GM19239 (cell line): ENCODE measurements at regions not wholly inside any gene's neighbourhood (a gene's known extent, or its start where the extent isn't known, plus 50 kb on each side); places are given as distances from the start of the nearest gene placed in this dataset.
"Not testable (repeated sequence)": the region's sequence is repeated elsewhere in the genome, so short reads cannot be mapped to it uniquely, and the experiment has no call there.

Experiments
- DNase-seq: peaks from one replicate; pipeline ENCODE4 v3.0.0; 2011; ENCODE audit warnings: low spot score; ENCODE audit not compliant: insufficient read length
- FAIRE-seq: peaks from 2 replicates; lab custom pipeline; 2011; peaks lifted over from hg19 to GRCh38; lab: Jason Lieb, UNC

GRCh38 chr13:110046811-110047210 is 260.1 kb downstream of the COL4A1 start:
- DNase-seq = no peak
- no peak for FAIRE-seq

- no peak for FAIRE-seq
- DNase-seq = no peak
Observed at GRCh38 chr13:110045919-110046318, 259.5 kb upstream of the IRS2 start.

GRCh38 chr13:110045202-110045601 is 258.8 kb upstream of the IRS2 start:
- no peak for DNase-seq
- FAIRE-seq = no peak

DNA sequence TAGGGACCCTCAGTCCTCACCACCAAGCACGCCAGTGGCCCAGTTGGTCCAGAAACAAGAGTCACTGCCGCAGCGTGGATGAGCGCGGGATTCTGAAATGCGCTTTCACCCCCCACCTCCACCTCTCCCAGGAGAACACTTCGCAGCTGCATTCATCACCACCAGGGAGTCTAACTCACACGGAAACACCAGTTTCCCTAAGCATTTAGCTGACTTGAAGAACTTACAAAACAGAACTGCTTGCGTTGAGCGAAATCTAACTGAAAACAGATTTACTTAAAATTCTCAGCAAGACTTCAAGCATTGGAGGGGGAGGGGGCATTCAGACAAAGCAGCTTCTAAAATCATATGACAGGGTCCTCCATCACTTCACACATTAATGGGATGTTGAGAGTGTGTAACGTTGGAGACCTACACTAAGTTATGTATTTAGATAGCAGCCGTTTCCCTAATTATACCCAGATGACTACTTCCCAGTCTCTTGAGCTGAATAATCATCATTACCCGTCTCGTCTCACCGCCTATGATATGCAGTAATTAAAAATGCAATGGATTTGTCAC is 258.2 kb upstream of the IRS2 start:
- no peak for DNase-seq

GRCh38 chr13:110042253-110042950 is 256.0 kb upstream of the IRS2 start:
- FAIRE-seq (no peak), DNase-seq (no peak)

More for the DNA sequence above, 258.2 kb upstream of the IRS2 start:
- FAIRE-seq = no peak

- not testable (repeated sequence) for FAIRE-seq, DNase-seq
Observed at GRCh38 chr13:110041638-110042037, 255.3 kb upstream of the IRS2 start.

DNA sequence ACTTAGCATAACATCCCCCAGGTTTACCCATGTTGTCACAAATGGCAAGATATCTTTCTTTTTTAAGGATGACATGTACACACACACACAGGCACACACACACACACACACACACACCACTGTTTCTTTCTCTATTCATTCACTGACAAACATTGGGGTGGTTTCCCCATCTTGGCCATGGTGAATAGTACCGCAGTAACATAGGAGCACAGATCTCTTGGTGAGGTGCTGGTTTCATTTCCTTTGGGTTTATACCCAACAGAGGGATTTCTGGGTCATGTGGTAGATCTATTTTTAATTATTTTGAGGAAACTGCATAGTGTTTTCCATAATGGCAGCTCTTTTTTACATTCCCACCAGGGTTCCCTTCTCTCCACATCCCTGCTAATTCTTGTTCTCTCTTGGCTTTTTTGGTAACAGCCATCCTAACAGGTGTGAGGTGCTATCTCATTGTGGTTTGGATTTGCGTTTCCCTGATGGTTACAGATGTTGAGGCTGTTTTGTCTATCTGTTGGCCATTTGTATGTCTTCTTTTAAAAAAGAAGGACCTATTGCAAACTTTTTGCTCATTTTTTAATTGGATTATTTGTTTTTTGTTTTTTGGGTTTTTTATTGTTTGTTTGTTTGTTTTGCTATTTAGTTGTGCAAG is 251.7 kb upstream of the IRS2 start:
- no peak for DNase-seq
- FAIRE-seq = no peak

DNA sequence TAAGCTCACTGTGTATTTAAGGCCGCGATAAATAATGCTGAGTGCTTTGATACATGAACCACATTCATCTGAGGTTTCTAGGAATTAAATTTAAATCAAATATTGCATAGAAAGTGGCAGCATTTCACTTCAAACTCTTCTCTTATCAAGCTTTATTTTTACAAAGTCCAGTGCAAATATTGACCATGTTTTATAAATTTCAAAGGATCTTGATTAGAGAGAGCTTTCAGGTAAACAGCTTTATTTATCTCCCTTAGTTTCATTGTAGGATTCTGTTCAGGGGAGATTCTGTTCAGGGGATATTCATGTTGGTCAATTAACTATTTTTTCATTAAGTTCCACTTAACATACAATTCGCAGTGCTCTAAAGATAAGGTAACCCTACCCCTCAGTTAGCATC is 249.7 kb upstream of the IRS2 start:
- FAIRE-seq (no peak), DNase-seq (no peak)

GRCh38 chr13:110034031-110034549 is 247.7 kb upstream of the IRS2 start:
- DNase-seq (no peak), FAIRE-seq (no peak)

- FAIRE-seq = no peak
- DNase-seq = no peak
Observed at GRCh38 chr13:110032969-110033368, 246.6 kb upstream of the IRS2 start.

DNA sequence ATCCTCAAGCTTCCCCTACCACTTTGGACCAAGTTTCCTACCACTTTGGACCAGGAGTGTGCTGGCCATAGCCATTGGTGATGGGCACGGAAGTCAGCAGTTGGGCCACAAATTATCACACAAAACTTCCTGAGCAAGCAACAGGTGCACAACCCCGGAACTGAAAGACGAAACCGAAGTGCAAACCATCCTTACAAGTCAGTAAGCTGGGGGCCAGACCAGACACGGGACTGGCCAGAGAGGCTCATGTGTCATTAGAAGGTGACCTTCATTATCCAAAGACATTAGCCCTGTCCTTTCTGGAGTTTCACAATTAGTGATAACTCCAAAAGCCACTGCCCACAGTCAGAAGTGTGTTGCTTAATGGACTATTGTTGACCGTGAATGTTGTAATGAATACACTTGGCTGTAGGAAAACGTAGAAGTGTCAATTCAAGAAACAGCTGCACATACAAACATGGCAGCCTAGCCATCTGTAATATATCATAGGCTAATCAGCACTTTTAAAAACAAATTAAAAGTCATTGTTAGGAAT is 244.1 kb upstream of the IRS2 start:
- FAIRE-seq = no peak

GRCh38 chr13:110028838-110029621 is 242.6 kb upstream of the IRS2 start:
- FAIRE-seq = no peak
- DNase-seq = no peak

More for the DNA sequence above, 244.1 kb upstream of the IRS2 start:
- DNase-seq = no peak

GRCh38 chr13:110028311-110028710 is 241.9 kb upstream of the IRS2 start:
- no peak for FAIRE-seq
- no peak for DNase-seq

DNA sequence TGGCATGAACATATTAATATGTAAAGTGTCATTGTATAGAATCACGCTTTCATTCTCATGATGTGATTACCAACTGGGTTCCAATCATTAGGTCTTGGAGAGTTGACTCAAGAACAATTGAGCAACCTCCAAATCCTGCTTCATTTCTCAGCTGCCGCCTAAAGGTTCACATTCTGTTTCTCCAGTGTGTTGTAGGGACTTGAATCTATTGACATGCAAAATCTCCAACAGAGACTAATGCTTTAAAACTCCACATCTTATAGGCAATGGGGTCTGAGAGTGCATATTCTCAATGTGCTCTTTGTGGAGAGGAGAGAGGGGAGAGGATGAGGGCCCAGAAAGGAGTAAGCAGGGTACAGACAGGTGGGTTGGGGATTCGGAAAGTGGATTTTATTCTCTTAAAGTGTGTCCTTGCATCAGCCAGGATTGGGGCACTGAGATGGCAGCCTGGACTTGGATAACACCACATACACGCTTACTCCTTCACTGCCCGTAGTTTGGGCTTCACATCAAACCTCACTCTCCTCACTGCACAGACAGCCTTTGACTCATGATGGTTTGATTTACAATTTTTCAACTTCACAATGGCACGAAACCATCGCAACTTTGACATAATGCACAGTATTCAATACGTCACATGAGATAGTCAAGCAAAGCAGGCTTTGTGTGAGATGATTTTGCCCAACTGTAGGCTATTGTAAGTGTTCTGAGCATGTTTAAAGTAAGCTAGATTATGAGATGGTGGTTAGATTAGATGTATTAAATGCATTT is 241.3 kb upstream of the IRS2 start:
- no peak for FAIRE-seq
- DNase-seq = no peak

GRCh38 chr13:110024645-110024980 is 238.2 kb upstream of the IRS2 start:
- DNase-seq (no peak), FAIRE-seq (peak; percentile 21)

- no peak for DNase-seq
- FAIRE-seq = no peak
Observed at GRCh38 chr13:110023729-110024644, 237.6 kb upstream of the IRS2 start.

- no peak for FAIRE-seq
Observed at GRCh38 chr13:110018009-110018408, 231.6 kb upstream of the IRS2 start.

DNA sequence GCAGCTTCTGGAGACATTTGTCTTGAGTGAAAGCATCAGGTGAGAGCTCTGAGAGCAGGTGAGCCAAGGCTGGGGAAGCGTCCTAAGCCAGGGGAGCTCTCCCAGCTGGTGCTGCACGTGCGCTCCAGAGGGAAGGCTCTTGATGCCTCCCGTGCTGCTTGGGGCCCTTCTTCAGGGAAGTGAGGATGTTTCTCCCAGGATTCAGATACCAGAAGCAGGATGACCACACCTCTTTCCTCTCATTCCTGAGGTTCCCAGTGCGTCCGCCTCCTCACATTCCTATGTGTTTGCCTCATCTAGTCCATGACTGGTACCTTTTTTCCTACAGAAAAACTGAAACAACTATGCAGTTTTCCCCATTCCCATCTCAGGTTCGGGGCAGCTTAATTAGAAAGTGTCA is 231.0 kb upstream of the IRS2 start:
- no peak for FAIRE-seq
- DNase-seq = no peak

More at GRCh38 chr13:110018009-110018408, 231.6 kb upstream of the IRS2 start:
- DNase-seq = no peak

- no peak for FAIRE-seq
- DNase-seq = no peak
Observed at GRCh38 chr13:110015253-110015652, 228.9 kb upstream of the IRS2 start.
